Inflammatory macrophage treated with lipopolysaccharide for 1 hour (primary cell): ENCODE measurements at regions not wholly inside any gene's neighbourhood (a gene's known extent, or its start where the extent isn't known, plus 50 kb on each side); places are given as distances from the start of the nearest gene placed in this dataset.

Source experiments
- DNase-seq, 2 donors: peaks; one replicate each; pipeline ENCODE4 v3.0.0-alpha.2; 2020 to 2022

- no peak for DNase-seq
Observed at GRCh38 chr4:121519236-121519838, 138.5 kb upstream of the QRFPR start.

- no peak for DNase-seq
Observed at GRCh38 chr4:121517241-121517640, 136.4 kb upstream of the QRFPR start.

DNA sequence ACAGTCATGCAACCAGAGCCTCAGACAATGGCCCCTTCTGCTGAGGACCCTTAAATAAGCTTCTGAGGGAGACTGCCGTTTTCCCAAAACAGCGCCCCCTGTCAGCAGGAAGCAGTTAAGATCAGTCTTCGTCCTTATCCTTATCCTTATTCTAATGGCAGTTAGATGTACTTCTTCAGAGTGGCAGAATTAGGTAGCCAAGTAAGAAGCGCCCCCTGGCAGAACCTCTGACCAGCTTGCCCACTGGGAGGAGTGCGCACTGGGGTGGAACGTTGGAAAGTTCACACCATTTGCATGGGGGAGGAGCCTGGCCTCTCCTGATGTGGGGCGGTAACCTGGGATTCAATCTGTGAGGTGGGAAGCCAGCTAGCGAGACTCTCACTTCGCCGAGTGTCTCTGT lies 133.6 kb upstream of the QRFPR start:
- DNase-seq, result no peak

DNA sequence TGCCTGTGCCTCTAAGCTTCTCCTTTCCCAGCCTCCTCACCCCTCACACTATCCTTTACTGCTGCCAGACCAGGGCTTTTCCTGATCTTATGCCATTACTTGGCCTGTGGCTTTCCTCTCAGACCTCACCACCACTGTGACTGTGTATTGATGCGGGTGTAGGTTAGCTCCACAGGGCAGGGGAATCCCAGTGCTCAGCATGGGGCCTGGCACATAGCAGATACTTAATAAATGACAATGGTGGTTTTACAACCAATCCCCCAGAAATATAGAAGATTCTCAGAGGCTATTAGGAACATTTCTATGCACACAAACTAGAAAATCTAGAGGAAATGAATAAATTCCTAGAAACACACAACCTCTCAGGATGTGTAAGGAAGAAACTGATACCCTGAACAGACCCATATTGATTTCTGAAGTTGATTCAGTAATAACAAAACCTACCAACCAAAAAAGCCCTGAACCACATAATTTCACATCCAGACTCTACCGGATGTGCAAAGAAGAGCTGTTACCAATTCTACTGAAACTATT lies 129.6 kb upstream of the QRFPR start:
- no peak for DNase-seq

DNA sequence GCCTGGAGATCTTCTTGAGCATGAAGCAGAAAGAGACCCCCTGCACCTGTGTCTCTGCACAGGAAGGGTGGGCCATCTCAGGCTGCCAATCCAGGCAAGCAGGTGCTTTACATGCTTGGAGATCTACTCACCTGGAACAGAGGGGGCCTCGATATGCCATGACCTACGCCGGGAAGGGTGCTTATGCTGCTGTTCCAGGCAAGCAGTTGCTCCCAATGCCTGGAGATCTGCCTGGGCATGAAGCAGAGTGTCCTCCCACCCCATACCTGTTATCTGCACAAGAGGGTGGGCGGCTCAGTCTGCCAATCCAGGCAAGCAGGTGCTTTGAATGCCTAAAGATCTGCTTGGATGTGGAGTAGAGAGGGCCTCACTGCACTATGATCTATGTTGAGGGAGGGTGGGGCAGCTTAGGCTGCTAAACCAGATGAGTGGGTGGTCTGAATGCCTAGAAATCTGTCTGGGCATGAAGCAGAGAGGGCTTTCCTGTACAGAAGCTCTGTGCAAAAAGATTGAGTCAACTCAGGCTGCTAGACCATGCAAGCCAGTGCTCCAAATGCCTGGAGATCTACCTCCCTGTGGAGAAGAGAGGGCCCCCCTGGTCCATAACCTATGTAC lies 104.5 kb upstream of the QRFPR start:
- no peak for DNase-seq

- peak; percentile 18 to 46 for DNase-seq
Observed at GRCh38 chr4:121484633-121485032, 103.8 kb upstream of the QRFPR start.

- no peak for DNase-seq
Observed at GRCh38 chr4:121479808-121480207, 99.0 kb upstream of the QRFPR start.

- DNase-seq, result no peak
Observed at GRCh38 chr4:121477480-121477879, 96.7 kb upstream of the QRFPR start.

GRCh38 chr4:121477079-121477478 lies 96.3 kb upstream of the QRFPR start:
- no peak for DNase-seq

- no peak for DNase-seq
Observed at GRCh38 chr4:121472937-121473721, 92.3 kb upstream of the QRFPR start.

DNA sequence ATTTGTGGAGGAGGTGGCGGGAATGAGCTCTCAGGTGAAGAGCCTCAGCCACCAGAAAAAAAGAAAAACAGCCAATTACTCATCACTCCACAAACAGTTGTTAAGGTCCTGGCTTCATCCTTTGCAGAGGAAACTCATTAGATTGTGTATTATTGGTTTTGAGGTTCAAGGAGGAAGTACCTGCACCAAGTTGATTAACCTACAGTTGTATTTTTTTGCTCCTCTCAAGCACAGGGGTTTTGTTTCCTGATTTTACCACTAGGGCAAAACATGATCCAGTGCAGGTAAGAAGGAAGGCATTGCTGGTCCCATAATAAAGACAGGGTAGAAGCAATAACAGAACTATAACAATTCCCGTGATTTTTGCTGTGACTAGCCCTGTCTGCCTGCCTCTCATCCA lies 84.0 kb upstream of the QRFPR start:
- no peak for DNase-seq

DNA sequence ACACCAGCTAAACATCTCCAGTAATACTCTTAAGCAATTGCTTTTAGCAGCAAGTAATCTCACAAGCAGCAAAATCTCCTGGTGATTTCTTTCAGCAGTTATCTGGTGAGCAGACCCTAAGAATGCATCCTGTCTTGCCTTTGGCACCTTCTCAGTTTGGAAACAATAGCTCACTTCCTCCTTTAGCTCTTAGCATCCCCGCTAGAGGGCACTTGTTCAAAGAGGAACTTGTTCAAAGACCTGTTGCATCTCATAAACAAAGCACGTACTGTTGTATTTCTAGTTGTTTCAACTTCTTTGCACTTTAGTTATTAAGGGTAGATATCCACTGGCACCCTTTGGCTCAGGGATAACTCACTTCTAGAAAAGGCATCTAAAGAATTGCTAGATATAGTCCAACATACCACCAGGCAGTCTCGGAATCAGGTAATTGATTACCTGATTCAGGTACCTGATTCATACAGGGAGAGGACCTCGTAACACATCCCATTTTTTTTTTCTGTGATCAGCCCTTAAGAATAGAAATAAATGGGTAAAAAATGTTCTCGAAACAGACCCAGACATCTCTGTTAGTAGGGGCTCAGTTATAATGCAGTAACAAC lies 81.9 kb upstream of the QRFPR start:
- peak; percentile 42 to 62 for DNase-seq

DNA sequence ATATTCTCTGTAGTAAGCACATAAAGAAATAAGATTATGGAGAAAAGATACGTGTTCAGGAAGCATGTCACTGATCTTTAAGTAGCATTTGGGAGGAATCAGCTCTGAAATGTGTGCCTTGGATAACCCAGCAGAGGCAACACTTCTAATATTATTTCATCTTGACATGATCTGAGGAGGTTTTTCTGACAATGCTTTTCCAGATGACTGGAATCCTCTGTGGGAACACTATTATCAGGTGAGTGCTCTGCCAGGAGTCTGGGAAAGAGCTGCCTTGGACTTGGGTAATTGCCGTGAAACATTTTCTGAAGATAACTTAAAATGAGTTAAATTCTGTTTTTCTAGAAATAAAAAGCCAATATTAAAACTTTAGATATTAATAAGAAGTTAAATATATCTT lies 78.2 kb upstream of the QRFPR start:
- DNase-seq, result no peak

DNA sequence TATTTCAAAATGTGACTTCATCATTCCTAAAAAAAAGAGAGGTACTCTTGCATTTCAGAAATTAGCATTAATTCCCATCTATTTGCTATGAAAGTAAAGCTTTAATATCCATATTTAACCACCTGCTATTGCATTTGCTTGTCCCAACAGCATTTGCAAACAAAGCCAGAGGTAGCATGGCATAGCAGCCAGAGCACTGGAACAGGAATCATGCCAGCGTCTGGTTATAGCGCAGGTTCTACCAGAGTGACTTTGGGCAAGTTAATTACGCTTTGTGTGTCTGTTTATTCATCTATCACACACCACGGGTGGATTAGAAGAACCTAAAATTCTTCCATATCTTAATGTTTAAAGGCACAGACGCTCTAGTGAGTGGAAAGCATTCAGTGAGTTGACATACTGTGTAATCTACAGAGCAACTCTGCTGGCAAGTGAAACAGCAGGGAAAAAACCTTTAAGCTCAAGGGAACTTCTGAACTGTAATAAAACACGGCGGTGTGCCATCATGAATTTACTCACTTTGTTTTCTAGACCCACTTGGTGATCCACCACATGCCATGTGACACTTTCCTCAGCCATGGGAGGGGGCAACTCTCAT lies 76.6 kb upstream of the QRFPR start:
- no peak for DNase-seq

- DNase-seq, result no peak
Observed at GRCh38 chr4:121455285-121455684, 74.5 kb upstream of the QRFPR start.

DNA sequence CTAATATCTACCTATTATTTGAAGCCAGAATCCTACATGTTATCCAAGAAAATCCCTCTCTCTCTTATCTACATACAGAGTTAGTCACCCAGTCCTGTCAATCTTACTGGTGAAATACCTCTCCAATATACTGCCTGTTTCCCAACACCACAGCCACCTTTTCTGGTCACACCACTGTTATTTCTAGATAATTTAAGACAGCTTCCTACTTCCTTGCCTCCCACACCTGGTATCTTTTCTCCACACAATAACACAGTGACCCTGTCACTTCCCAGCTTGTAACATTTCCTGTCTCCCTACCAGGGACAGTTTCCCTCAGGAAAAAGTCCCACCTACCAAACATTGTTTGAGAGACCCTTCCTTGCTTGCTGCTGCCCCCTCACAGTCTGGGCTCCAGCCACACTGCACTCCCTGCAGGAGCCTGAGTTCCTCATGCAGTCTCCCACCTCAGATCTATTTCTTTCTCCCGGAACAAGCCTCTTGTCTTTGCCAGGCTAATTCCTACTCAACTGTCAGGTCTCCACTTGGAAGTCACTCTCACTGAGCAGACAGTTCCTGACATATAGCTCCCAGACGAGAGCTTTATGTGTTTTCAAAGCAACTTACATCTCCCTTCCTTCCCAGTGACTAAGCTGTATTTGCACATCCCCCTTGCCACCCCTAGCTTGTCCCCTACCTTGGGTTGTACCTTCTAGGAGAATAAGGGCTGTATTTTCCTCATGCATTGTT lies 73.6 kb upstream of the QRFPR start:
- no peak for DNase-seq

- no peak for DNase-seq
Observed at GRCh38 chr4:121451310-121451709, 70.5 kb upstream of the QRFPR start.

- DNase-seq, result no peak
Observed at GRCh38 chr4:121449416-121449815, 68.6 kb upstream of the QRFPR start.

GRCh38 chr4:121448231-121448630 lies 67.4 kb upstream of the QRFPR start:
- no peak for DNase-seq

- DNase-seq, result no peak
Observed at GRCh38 chr4:121439669-121440068, 58.9 kb upstream of the QRFPR start.
